Brain microvascular endothelial cell (primary cell): ENCODE measurements at regions not wholly inside any gene's neighbourhood (a gene's known extent, or its start where the extent isn't known, plus 50 kb on each side); places are given as distances from the start of the nearest gene placed in this dataset.

Experiments
- DNase-seq: peaks from one replicate; pipeline ENCODE4 v3.0.0-alpha.2; 2020
- H3K27ac ChIP-seq: fragments of 250-450 bp; sonication (Bioruptor Pico); 2 replicates; pipeline ENCODE4 v1.5.1; 2020; ENCODE audit warnings: mild to moderate bottlenecking, moderate library complexity
- H3K27me3 ChIP-seq: fragments of 250-450 bp; sonication (Bioruptor Pico); replicated peaks from 2 replicates; pipeline ENCODE4 v1.5.1; 2020; ENCODE audit warnings: mild to moderate bottlenecking
- H3K36me3 ChIP-seq: fragments of 250-450 bp; sonication (Bioruptor Pico); replicated peaks from 2 replicates; pipeline ENCODE4 v1.5.1; 2020; ENCODE audit warnings: mild to moderate bottlenecking
- H3K4me3 ChIP-seq: 2 replicates; pipeline ENCODE4 v1.5.1; 2011; ENCODE audit warnings: low read depth, mild to moderate bottlenecking, control low read depth, low read length, moderate library complexity
- in situ Hi-C: cut with HindIII; loops from 2 replicates; pipeline ENCODE4 v1.10.0; 2017; ENCODE audit warnings: low sequenced_read_pairs, low pct_ligation_motif_present
- TF ChIP-seq, protein P1 (sequence below): IDR thresholded peaks from 2 replicates; pipeline ENCODE4 v1.5.1; 2011; ENCODE audit warnings: low read depth, mild to moderate bottlenecking, moderate library complexity, low read length, control low read depth, inconsistent platforms; ENCODE audit errors: missing control alignments

DNA sequence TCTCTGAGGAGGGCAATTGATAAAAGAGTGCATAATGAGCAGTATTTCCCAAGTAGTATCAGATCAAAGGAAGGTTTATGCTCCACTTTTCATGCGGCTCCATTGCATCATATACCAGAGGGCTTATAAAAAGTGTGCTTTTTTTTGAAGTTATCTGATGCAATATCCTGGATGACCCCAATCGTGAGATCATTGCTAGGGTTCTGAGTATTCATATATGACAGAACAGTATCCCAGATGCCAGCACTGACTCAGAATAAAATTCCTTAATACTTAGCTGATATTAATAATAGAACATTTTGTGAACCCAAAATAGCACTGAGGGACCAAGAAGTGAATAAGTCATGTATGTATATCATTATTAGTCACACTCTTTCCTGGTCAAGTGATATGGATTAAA is 945.5 kb upstream of the AGA start:
- H3K36me3 ChIP-seq = no peaks in the 10 kb centered on the region
- in situ Hi-C loops = no loop called here
- no peak for DNase-seq
- H3K27me3 ChIP-seq = no peaks in the 10 kb centered on the region
- no peak overlapping the region for H3K27ac ChIP-seq
- H3K4me3 ChIP-seq = no peak overlapping the region
- TF ChIP-seq, protein P1, sequence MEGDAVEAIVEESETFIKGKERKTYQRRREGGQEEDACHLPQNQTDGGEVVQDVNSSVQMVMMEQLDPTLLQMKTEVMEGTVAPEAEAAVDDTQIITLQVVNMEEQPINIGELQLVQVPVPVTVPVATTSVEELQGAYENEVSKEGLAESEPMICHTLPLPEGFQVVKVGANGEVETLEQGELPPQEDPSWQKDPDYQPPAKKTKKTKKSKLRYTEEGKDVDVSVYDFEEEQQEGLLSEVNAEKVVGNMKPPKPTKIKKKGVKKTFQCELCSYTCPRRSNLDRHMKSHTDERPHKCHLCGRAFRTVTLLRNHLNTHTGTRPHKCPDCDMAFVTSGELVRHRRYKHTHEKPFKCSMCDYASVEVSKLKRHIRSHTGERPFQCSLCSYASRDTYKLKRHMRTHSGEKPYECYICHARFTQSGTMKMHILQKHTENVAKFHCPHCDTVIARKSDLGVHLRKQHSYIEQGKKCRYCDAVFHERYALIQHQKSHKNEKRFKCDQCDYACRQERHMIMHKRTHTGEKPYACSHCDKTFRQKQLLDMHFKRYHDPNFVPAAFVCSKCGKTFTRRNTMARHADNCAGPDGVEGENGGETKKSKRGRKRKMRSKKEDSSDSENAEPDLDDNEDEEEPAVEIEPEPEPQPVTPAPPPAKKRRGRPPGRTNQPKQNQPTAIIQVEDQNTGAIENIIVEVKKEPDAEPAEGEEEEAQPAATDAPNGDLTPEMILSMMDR = no peak

DNA sequence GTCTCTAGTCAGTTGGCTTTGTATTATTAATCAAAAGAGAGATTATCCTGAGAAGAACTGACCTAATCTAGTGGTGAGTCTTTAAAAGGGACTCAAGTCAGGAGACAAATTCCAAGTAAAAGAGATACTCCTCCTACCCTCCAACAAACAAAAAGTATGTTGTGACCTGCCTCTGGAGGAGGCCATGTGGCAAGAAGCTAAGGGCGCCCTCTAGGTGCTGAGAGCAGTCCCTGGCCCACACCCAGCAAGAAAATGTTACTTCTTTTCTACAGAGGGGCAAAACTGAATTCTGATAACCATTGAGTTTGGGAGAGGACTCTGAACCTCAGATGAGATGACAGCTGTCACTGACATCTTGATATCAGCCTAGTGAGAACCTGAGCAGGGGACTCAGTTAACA is 953.6 kb upstream of the AGA start:
- H3K4me3 ChIP-seq = no peak overlapping the region
- in situ Hi-C loops = no loop called here
- no peak for DNase-seq
- H3K27me3 ChIP-seq = no peaks in the 10 kb centered on the region
- no peaks in the 10 kb centered on the region for H3K36me3 ChIP-seq
- TF ChIP-seq, protein P1 = peak; percentile 16
- H3K27ac ChIP-seq = no peak overlapping the region

DNA sequence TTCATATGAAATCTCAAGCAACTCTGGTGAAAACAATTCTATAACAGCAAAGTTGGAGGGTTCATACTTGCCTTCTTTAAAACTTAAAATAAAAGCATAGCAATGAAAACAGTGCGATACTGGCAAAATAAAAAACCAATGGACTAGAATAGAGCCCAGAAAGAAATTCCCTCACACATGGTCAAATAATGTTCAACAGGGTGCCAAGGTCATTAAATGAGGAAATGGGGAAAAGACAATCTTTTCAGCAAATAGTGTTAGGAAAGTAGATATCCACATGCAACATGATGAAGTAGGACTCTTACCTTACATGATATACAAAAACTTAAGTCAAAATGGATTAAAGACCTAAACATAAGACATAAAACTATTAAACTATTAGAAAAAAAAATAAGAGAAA is 970.2 kb upstream of the AGA start:
- Histone ChIP-seq H3K4me3 (no peak overlapping the region), H3K27me3 (no peaks in the 10 kb centered on the region), H3K36me3 (no peaks in the 10 kb centered on the region), H3K27ac (no peak overlapping the region)
- DNase-seq = no peak
- in situ Hi-C loops = no loop called here
- TF ChIP-seq, protein P1 = no peak

DNA sequence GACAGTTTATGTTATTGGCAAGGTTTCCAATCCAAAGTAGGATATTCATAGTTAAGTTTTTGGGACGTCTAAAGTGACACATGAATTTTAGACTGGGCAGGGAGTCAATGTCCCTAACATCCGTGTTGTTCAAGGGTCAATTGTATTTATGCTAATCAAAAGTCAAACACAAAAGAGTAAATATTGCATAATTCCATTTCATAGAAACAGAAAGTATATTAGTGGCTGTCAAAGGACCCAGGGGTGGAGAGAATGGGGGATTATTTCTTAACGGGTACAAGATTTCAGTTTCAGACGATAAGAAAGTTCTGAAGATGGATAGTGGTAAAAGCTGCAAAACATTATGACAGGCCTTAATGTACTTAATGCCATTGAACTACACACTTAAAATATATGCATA is 971.8 kb upstream of the AGA start:
- Histone ChIP-seq H3K27me3 (no peaks in the 10 kb centered on the region), H3K4me3 (no peak overlapping the region), H3K27ac (no peak overlapping the region), H3K36me3 (no peaks in the 10 kb centered on the region)
- in situ Hi-C loops = no loop called here
- DNase-seq = no peak
- TF ChIP-seq, protein P1 = no peak

DNA sequence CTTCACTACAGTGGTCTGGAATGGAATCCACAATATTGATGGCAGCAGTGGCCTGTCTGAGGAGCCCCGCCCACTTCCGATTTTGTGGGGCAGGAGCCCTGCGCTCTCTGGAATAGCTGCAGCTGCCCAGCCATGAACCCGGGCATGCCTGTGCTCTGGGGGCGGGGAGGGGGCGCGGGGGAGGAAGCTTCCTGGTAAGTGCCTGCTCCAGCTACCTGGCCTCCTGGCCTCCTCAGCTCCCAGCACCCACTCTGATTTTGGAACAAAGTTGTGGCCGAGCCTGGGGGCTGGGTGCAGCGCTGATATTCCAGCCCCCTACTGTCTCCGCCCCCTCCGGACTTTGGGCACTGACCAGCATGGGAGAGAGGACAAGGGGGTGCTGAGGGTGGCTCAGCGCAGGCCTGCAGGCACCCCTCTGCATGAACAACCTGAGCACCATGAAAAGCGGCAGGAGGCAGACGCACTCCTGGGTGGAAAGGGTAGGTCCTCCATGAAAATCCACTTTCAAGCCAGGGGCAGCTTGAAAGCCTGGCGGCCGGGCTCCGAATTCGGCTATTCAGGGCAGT is 972.7 kb upstream of the AGA start:
- in situ Hi-C loops = no loop called here

More for the DNA sequence above, 972.7 kb upstream of the AGA start:
- TF ChIP-seq, protein P1 = no peak
- Histone ChIP-seq H3K27ac (no peak overlapping the region), H3K4me3 (no peak overlapping the region), H3K36me3 (no peaks in the 10 kb centered on the region), H3K27me3 (no peaks in the 10 kb centered on the region)
- DNase-seq = no peak
